ENCODE measurements at regions not wholly inside any gene's neighbourhood (a gene's known extent, or its start where the extent isn't known, plus 50 kb on each side); places are given as distances from the start of the nearest gene placed in this dataset.

- Histone ChIP-seq H3K9me3 (replicated peaks; ENCODE audit: control insufficient read depth, insufficient read depth, low read depth, low read length) (no peaks in the 10 kb centered on the region), H3K9me1 (ENCODE audit: control insufficient read depth, insufficient read depth, low read length) (no peaks in the 10 kb centered on the region), H3K36me3 (ENCODE audit: control insufficient read depth, insufficient read depth, low read length) (no peaks in the 10 kb centered on the region), H4K20me1 (replicated peaks; ENCODE audit: control insufficient read depth, insufficient read depth, low read length) (no peaks in the 10 kb centered on the region), H3K9ac (ENCODE audit: insufficient read depth in 1 of 2, low read depth in 2 of 2, low read length in 2 of 2) (no peak overlapping the region), H3K4me2 (ENCODE audit: insufficient read depth, low read length) (no peak overlapping the region), H3K27ac (ENCODE audit: extremely low read depth, low read depth, low read length) (no peak overlapping the region), H3K27me3 (ENCODE audit: control insufficient read depth in 2 of 2, insufficient read depth in 2 of 2, low read length in 2 of 2) (0 out of 5 replicates have a peak, but pooled peaks cover 2 to 7% of the 10 kb centered on the region in 2 experiments), H3K4me3 (no peak overlapping the region), H3K4me1 (replicated peaks in 1 of 2; ENCODE audit: control insufficient read depth in 2 of 2, insufficient read depth in 2 of 2, low read length in 2 of 2) (peaks cover 0 to 8% of the 10 kb centered on the region in 2 experiments; a peak in 3 of 5 replicates), H3K79me2 (ENCODE audit: control insufficient read depth, insufficient read depth, low read length) (no peaks in the 10 kb centered on the region), H2AFZ (ENCODE audit: low read depth, low read length) (no peak overlapping the region)
- POLR2A ChIA-PET = no interaction called here
- DNase-seq (ENCODE audit: extremely low read depth in 1 of 4, low spot score in 3 of 4) (no peak), ATAC-seq (no peak), FAIRE-seq (no peak)
- in situ Hi-C loops (cut with MboI) (no loop called here), intact Hi-C loops (cut with micrococcal nuclease) (no loop called here)
- no TSS peak for BruUV-seq (replicated peaks)
- 28% methylated on average over 15 of the region's 15 CpGs for WGBS (ENCODE audit: insufficient coverage, low coverage, missing lambda C conversion rate)
- CTCF ChIA-PET (ENCODE audit: low intra/inter-chr PET ratio) = no interaction called here
- TF ChIP-seq ZNF57 (CRISPR knock-in tag; IDR thresholded peaks at IDR 0.05) (no peak), THRAP3 (IDR thresholded peaks at IDR 0.05; ENCODE audit: borderline replicate concordance) (no peak), CEBPZ (IDR thresholded peaks at IDR 0.05; ENCODE audit: borderline replicate concordance, low read depth, low read length) (no peak), POLR3G (IDR thresholded peaks at IDR 0.05; ENCODE audit: extremely low read depth, insufficient read length, insufficient replicate concordance) (no peak), CCNT2 (IDR thresholded peaks at IDR 0.05; ENCODE audit: borderline replicate concordance, extremely low read depth, insufficient read length, low read depth, low read length) (no peak), TAF9B (IDR thresholded peaks at IDR 0.05; ENCODE audit: partially characterized antibody) (no peak), CUX1 (CRISPR knock-in tag; IDR thresholded peaks at IDR 0.05) (no peak), ZNF778 (CRISPR knock-in tag; IDR thresholded peaks at IDR 0.05) (no peak), HDGF (IDR thresholded peaks at IDR 0.05) (no peak), ZNF24 (IDR thresholded peaks at IDR 0.05) (no peak)
- TF ChIP-seq, protein P1, sequence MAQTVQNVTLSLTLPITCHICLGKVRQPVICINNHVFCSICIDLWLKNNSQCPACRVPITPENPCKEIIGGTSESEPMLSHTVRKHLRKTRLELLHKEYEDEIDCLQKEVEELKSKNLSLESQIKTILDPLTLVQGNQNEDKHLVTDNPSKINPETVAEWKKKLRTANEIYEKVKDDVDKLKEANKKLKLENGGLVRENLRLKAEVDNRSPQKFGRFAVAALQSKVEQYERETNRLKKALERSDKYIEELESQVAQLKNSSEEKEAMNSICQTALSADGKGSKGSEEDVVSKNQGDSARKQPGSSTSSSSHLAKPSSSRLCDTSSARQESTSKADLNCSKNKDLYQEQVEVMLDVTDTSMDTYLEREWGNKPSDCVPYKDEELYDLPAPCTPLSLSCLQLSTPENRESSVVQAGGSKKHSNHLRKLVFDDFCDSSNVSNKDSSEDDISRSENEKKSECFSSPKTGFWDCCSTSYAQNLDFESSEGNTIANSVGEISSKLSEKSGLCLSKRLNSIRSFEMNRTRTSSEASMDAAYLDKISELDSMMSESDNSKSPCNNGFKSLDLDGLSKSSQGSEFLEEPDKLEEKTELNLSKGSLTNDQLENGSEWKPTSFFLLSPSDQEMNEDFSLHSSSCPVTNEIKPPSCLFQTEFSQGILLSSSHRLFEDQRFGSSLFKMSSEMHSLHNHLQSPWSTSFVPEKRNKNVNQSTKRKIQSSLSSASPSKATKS (CRISPR knock-in tag; IDR thresholded peaks at IDR 0.05) = no peak
Observed at GRCh38 chr20:50408526-50409364, 101.4 kb upstream of the PTPN1 start.

All from K562 (cell line).